Suppressor macrophage treated with lipopolysaccharide for 1 hour (primary cell): ENCODE measurements at regions not wholly inside any gene's neighbourhood (a gene's known extent, or its start where the extent isn't known, plus 50 kb on each side); places are given as distances from the start of the nearest gene placed in this dataset.
"Not testable (repeated sequence)": the region's sequence is repeated elsewhere in the genome, so short reads cannot be mapped to it uniquely, and the experiment has no call there.

ENCODE experiments used
- DNase-seq, 3 donors: peaks; one replicate each; pipeline ENCODE4 v3.0.0-alpha.2; 2020 to 2022

DNA sequence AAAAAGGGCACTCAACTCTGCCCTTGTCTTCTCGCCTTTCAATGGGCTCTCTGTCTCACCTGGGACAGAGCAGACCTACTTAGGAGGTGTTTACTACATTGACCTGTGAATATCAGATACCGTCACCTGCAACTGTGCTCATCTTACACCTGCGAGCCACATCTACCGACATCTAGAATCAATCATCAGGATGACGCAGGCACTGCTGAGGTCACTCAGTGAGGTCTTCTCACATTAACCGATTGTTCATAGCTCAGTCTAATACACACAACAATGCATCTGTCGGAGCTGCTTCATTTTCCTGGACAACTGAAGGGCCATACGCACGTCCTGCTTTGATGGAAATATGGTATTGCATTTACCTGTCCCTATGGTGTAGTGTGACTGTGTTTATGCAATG, 211.9 kb downstream of the FGF9 start:
- no peak for DNase-seq

DNA sequence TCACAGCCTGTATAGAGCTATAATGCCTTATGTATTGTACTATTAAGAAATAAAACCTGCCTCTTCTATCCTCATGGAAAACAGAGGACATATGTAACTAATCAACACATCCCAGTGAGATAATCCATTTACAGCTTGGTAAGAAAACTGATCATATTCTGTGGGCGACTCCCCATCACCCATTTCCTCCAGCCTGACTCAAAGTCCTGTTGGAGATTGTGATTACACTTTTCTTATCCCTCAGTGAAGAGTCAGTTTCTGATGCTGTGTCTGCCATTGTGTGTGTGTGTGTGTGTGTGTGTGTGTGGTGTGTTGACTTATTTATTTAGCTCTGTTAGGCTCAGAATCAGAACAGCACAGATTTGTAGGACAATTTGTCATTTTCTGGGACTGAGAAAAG, 212.8 kb downstream of the FGF9 start:
- no peak for DNase-seq

DNA sequence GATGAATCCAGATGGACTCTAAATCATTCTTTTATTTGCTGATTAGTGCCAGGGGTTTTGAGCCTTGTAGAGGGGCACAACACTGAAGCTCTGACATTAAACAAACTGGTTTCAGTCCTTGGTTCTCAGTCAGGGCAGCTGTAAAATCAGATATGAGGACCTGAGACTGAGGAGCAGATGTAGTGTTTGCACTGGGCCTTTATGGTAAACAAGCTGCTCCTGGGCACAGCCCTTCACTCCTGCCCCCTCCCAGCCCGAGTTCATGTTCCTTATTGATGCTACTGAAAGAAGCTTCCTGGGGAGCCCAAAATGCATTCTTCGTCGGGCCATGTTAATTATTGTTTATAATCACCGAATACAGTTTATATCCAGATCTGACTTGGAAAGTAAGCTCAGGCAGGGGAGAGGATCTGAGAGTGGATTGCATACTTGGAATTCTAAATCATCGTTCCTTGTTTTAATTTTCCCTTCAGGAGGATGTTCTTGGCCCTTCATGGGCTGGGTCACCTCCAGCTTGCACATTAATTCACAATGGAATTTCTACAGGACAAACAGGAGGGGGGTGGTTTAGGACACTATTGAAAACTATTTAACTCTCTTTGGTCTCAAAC, 213.5 kb downstream of the FGF9 start:
- DNase-seq: no peak

DNA sequence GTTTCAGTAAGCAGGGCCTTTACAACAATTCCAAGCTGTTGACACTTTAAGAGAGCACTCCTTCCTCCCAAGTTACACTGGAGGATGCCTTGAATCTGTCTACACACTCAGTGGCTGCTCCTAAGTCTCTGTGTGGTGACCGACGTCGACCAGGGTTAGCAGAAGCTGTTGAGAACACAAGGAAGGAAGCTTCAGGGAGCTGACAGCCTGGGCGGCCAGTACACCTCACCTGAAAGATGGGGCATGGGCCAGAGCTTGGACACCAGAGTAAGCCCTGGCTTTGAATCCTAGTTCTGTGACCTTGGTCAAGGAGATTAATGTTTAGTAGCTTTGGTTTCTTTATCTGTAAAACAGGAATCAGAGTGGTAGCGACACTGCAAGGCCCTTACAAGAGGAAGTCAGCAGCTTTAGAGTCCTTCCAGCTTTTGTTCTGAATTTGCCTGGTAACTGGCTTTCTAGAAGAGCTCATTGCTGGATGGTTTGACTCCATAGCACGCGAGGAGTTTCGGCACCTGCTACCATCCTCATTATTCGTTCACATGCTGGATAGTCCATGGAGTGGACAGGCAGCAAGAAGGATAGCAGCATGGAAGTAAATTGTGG, 214.2 kb downstream of the FGF9 start:
- DNase-seq: peak in 2 of 3 donors; percentile 13 to 19

DNA sequence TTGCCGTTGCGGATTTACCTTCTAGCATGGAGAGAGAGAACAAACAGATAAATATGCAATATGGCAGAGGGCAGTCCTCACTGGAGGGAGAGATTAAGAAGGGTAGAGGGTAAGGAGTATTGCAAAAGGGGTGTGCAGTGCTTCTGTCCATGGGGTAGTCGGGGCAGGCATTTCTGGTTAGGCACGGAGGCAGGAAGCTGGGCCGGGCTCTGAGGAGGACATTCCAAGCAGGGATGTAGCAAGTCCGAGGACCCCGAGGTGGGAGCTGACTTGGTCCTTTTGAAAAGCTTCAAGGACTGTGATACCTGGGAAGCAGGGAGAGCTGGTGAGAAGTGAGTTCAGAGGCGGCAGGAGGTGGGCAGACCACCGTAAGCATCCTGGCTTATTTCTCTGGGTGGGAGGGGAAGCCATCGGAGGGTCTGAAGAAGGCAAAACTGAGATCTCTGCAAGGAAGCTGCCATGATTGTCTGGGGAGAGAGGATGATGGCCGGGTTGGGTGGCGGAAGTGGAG, 214.9 kb downstream of the FGF9 start:
- DNase-seq: no peak

DNA sequence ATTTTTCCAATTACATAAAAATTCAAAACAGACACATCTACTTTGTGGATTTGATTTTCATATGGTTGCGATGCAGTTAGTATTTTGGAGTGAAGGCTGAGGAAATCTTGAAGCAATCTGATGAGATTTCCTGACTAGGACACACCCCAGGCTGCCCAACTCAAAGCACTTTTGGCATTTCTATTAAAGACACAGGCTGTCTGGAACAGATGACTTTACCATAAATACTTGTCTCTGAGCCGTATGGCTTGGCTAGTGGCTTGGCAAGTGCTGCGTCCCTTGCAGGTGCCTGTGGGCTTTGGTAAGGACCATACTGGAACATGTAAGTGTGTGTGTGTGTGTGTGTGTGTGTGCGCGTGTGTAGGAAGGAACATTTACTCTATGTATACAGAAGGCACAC, 218.8 kb downstream of the FGF9 start:
- no peak for DNase-seq

DNA sequence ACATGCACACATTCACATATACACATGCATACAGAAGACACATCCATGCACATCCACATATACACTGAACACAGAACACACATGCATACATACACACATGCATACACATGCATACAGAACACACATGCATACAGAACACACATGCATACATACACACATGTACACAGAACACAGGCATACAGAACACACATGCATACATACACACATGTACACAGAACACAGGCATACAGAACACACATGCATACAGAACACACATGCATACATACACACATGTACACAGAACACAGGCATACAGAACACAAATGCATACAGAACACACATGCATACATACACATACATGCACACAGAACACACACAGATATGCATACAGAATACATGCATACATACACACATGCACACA, 219.3 kb downstream of the FGF9 start:
- not testable (repeated sequence) for DNase-seq

- no peak for DNase-seq
Observed at GRCh38 chr13:21894091-21894490, 223.2 kb downstream of the FGF9 start.

DNA sequence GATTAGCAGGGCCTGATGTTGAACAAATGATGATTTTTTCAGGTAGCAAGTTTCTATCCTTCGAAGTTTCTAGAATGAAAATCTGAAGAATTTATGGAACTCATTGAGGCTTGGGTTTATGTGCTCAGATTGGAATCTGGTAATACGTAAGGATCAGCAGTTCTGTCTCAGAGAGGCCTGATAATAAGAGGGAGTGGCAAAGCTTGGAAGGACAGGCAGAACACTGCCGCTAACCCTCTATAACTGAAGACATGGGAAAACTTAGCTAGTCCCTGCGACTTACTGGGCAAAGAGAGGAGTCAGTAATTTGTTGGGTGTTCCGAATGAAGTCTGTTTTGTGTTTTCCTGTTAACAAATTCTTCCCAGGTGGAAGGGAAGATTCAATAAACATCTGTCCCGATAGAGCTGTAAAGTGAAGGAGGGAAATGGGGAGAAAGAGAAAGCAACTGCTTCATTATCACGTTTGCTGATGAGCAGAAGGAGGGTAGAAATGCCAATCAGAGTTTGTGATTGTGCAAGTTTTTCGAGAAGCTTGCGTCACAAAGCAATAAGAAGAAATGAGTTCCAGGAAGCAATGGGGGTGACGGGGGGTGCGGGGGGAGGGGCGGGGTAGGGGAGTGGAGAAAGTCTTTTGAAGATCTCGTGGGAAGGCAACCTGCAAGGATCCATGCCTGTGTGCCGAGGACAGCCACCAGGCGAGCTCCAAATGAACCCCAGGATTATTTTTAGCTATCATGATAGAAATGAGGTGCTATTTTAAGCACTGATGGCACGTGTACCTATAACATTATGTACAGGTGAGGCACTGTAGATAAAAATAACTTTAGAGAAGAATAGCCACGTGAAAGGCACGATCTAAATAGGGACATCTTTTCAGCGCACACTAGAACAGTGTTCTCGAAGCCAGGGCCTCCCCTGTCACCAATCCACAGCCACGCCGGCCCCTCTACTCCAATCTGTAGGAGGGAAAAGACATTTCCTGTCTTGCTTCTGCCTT, 224.1 kb downstream of the FGF9 start:
- DNase-seq: peak in 1 of 3 donors; percentile 4

DNA sequence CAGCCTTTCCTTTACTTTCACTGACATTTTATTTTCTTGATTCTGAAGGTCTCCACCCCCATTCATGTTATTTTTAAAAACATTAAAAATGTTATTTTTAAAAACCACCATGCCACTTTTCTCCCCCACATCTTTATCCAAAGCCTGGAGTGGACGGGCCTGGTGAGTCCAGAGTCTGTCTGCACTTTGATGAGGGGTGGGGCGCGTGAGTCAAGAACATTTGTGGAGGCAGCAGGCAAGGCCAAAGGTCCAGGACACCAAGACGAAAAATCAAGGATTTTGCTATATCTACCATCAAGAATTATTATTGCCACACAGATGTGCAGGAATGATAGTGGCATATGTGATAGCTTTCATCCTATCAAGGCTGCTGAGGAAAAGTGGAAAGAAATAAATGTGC, 224.9 kb downstream of the FGF9 start:
- no peak for DNase-seq

GRCh38 chr13:21897161-21897560, 226.3 kb downstream of the FGF9 start:
- no peak for DNase-seq

GRCh38 chr13:21898459-21898858, 227.6 kb downstream of the FGF9 start:
- no peak for DNase-seq

- no peak for DNase-seq
Observed at GRCh38 chr13:21898945-21899344, 228.1 kb downstream of the FGF9 start.

DNA sequence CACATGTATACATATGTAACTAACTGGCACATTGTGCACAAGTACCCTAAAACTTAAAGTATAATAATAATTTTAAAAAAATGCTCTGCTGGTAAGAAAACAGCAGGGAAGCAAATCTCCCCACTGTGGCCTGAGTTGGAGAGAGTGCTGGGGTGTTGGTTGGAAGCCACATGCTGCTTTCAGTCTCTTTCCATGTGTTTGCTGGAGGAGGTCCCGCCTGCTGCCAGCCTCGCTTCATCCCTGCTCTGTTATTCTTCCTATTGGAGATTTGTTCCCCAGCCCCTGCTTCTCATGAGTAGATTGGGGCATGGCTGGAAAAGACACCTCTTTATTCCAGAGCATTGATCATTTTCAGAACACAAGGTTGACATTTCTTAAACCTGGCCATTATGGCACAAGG, 230.5 kb downstream of the FGF9 start:
- DNase-seq: no peak

DNA sequence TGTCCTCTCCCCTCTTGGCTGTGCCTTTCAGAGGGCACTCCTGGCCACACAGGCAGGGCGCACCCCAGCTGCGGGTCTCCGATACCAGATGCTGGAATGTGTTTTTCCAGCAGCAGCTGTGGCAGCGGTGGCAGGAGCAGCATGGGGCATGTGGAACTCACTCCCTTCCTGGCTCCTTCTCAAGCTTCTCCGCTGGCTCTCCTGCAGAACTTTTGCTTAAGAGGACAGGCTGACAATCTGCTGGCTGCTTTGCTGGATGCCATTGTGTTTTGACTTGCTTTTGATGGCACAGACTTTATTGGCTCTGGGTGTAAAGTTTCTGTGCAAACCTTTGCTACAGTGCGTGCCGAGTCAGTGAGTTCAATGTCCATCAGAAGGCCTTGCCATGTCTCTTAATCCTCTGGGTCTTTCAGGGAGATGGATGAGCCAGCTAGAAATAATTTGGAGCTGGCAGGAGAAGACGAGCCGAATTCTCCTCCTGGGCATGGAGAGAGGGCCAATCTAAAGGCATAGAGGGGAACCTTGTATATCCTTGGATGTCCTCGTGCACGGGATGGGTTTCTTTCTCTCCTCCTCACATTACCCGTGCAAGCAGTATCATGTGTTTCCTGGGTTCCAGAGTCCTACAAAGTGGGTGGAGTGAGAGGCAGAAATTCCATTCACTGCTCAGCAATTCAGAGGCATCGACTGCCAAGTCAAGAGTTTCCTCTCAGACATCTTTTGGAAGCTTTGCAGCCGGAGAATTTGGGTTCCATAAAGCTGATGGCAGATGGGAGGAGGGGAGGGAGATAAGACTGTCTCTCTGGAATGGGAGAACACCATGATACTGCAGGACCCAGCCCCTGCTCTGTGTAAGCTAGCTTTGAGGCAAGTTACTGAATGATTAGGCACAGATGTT, 231.2 kb downstream of the FGF9 start:
- no peak for DNase-seq

DNA sequence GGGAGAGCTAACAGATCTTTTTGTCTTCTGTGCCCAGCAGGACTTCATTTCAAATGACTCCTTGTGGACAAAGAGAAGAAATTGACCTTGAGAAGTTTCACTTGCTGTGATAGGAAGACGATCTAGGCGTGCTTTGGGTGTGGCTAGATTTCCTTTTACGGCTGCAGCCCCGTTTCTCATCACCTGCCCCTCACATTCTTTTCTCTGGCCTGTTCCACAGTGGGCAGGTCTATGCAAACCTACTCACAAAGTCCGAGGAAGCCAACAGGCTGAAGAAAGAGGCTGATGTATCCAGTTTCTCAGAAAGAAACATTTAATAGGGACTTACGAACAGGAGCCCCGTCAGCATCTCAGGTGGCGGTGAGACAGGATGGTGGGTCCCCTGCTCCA, 231.8 kb downstream of the FGF9 start:
- DNase-seq: no peak

DNA sequence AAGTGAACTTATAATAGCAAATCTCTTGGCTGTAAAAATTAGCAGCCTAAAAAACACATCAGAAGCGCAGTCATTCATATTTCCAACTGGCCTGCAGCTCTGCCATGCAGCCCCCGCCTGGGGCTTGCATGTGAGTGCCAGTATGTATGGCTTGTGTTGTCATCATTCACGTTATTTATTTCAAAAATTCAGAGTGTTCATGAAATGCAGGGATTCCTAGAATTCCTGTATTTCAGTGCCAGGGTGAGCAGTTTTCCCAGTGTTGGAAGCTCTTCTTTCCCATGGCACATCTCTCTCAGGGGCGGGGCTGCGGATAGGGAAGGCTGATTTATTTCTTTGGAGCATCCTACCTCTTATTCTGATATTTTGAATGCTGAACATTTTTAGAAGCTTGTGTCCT, 234.6 kb downstream of the FGF9 start:
- DNase-seq: no peak

DNA sequence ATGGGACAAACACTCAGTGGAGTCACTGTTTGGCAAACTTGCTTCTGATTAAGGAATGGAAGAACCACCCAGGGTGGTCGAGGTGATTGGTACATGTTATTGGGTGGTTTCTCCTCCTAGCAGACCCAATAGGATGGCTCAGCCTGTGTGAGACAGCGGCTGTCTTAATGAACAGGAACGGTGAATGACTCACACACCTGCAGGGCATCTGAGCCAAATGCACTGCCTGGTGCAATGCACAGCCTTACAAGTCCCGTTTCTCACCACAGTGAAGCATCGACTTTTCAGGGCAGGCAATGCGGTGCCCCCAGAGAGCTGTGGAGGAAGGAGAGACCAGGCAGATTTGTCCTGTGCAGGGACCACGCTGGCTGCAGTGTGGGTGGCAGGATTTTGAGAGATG, 238.5 kb downstream of the FGF9 start:
- DNase-seq: no peak

DNA sequence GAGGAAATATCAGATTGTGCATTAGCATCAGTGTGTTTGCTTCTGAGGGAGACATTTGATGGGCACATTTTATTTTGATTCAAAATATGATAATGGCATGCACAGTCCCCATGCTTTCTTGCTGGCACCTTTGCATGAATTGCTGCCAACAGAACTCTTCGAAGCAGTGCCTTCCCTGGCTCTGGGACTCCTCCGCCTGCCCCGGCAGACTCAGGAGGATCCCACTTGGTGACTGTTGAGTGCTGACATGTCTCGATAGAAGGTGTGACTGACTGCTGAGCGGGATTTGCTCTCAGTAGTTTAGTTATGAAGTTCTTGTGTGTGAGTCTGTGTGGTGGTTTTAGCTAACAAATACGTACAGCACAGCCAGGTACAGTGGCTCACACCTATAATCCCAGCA, 239.7 kb downstream of the FGF9 start:
- no peak for DNase-seq

DNA sequence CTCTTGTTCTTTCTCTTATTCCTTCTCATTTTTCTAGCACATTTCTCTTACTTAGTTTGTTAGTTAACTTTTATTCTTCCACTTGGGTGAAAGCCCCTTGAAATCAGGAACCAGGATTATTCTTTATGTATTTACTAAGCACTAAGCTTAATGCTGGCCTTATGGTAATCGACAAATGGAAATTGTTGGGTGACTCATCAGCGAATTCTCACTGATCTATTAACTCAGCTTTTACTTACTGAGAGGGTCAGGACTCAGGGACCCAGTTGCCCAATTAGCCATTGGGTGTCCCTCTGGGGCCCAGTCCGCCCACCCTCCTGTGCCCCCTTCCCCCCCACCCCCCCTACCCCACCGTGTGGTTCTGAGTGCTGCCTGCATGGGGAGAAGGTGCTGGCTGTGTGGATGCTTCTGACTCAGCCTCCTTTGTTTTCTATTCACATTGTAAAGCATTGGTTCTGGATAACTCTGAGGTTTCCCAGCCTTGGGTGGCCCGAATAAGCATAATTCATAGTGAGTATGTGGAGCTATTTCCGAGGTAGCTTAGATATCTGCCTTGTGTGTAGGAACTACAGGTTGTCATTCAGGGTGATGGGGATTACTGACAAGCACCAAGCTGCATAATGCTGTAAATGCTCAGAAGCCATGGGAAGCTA, 240.9 kb downstream of the FGF9 start:
- no peak for DNase-seq

DNA sequence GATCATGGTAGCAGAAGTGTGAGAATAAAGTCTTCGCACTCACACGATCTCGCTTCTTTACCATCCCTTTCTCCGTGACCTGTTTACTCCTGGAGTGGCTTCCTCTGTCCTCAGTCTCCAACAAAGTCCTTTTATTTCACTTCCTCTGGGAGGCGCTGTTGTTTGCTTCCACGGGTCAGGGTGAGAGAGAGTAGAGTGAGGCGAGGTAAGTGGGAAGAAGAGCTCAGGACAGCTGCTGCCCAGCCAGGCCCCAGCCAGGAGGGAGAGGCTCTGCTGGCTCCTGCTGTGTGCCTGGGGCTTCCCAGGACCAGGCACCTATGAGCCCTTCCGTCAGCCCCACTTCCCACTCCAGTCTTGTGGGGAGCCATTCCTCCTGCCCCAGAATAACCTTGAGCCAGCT, 242.1 kb downstream of the FGF9 start:
- DNase-seq: peak in 2 of 3 donors; percentile 4 to 7
